Fibroblast of skin of right quadriceps (primary cell): ENCODE measurements at regions not wholly inside any gene's neighbourhood (a gene's known extent, or its start where the extent isn't known, plus 50 kb on each side); places are given as distances from the start of the nearest gene placed in this dataset.
A peak's percentile ranks its signal among the peaks of the same experiment; 100 is the strongest.

Experiments used
- DNase-seq: peaks from one replicate; pipeline ENCODE4 v3.0.0-alpha.2; 2013

GRCh38 chr1:220356981-220357850 is 85.0 kb upstream of the RAB3GAP2 start:
- DNase-seq, result no peak

DNA sequence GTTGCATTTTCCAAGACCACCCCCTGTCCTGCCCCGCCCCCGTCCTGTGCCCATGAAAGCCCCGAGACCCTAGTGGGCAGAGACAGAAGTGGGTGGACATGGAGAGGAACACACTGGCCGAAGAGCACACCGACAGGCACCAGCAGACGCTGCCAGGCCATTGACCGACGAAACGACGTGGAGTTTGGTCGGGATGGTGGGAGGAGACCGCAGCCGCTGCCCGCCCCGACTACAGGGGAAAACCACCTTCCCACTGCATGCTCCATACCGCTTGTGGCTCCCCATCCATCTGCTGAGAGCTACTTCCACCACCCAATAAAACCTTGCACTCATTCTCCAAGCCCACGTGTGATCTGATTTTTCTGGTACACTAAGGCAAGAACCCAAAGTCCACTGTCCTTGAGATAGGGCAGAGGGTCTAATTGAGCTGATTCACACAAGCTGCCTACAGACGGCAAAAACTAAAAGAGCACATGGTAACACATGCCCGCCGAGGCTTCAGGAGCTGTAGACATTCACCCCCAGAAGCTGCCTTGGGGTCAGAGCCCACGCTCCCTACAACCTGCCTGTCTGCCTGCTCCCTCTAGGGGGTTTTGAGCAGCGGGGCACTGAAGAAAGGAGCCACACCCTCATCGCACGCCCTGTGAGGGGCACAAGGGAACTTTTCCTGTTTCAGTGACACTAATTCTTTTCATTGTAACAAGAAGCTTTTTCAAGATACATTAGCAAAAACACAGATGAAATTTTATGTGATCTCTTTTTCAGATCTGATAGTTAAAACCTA is 81.2 kb upstream of the RAB3GAP2 start:
- DNase-seq, result no peak

- no peak for DNase-seq
Observed at GRCh38 chr1:220348211-220348610, 76.0 kb upstream of the RAB3GAP2 start.

DNA sequence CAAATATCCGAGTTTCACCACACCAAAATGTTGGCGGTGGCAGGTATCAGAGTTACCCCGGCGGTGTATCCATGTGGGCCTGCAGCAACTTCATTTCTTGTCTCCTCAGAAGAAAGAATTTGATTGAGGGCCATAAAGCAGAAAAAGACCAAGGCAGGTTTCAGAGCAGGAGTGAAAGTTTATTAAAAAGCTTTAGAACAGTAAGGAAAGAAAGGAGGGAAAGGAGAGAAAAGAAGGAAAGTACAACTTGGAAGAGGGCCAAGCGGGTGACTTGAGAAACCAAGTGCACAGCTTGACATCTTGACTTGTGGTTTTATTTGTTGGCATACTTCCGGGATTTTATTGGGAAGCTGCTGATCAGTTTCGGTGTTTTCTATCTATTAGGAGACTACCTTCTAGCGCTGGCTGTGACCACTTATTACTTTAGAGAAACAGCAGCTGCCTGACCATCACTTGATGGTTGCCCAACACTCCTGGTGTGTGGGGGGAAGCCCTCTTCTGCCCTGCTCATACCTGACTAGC is 75.5 kb upstream of the RAB3GAP2 start:
- no peak for DNase-seq

DNA sequence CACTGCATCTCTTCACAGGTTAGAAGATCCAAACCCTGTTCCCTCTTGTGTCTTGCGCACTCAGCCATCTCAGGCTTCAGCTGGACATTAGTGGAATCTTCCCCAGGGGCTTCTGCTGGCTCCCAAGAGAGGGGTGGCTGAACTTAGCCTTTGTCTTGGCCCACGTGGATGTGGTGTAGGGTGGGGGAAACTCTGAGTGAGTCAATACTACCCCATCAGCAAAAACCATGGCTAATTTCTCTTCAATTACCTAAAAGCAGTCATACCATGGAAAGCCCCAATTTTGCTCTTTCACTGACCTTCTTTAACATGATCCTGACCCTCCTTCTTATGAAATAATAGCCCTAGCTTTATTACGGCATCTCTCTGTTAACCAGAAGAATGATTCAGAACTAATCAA is 72.5 kb upstream of the RAB3GAP2 start:
- no peak for DNase-seq

- no peak for DNase-seq
Observed at GRCh38 chr1:220342853-220343252, 70.6 kb upstream of the RAB3GAP2 start.

DNA sequence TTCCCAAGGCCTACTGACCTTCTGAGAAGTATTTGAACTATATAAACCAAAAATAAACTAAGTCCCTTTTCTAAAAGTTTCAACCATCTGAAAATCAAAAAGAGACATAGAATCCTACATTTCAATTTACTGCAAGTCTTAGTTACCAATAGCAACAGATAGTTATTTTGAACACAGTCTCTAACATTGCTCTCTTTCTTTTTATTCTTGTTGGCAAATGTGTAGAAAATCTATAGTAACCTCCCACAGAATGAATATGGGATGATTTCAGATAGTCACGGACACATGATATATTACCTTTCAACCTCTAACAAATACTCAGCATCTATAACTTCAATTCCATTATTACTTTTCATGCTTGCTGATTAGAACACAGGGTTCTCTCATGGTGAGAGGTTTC is 68.9 kb upstream of the RAB3GAP2 start:
- DNase-seq, result no peak

DNA sequence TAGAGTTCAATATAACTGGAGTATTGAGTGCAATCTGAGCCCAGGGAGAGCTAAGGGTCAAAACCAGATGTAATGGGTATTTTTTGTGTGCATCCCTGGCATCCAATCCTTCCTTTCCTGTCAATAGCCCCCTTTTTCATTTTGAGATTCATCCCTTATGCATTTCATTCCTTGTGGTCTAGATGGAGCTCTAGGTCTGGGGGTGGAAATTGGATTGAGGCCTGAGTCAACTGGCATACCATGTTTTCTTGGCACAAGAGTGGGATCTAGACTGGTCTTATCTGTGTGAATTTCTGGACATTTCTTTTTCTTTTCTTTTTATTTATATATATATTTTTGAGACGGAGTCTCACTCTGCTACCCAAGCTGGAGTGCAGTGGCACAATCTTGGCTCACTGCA is 67.3 kb upstream of the RAB3GAP2 start:
- peak; percentile 7 for DNase-seq

GRCh38 chr1:220338759-220339158 is 66.5 kb upstream of the RAB3GAP2 start:
- DNase-seq, result no peak

DNA sequence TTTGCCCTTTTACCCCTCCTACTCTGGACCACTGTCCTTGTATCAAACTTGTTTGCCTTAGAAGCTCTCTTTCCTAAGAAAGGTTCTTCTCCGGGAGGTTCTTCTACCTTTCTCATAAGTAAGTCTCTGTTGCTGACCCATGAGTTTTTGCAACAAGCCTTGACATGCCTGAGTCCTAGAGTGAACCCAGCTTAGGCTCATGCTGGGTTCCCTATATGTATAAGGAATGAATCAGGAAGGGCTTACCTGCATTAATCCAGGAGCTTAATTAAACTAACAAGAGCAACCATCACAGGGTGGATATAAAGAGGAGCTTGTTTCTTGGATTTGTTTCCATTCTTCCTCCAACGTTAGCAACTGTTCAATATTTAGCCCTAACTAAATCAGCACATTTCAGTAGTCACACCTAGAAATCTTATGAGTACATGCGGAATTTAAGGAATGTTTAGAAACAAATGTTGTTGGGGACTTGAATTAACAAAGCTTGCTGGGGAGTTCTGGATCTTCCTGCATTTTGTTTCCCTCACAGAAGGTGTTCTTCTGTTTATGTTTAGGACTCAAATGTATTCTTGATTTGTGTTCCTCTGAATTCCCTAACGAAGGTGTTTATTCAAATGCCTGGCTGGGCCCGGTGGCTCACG is 64.3 kb upstream of the RAB3GAP2 start:
- no peak for DNase-seq

DNA sequence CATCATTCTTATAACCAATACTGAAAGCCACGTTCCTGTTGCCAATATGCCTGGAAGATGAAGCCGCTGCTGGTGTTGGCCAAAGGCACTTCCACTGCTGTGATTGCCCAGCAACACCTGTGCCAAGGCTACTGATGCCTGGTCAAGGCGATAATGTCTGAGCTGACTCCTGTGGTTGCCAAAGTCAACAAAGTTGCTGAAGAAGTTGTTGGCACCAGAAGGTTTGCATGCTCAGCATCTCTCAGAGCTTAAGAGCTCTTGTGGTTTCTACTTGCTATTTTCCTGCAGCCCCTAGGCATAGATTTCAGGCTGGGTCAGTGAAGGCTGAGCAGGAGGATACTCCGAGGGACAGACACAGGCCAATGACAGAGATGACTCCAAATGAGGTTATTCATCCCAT is 63.4 kb upstream of the RAB3GAP2 start:
- DNase-seq, result no peak

- DNase-seq, result no peak
Observed at GRCh38 chr1:220331318-220331717, 59.1 kb upstream of the RAB3GAP2 start.

- DNase-seq, result no peak
Observed at GRCh38 chr1:220330265-220330664, 58.0 kb upstream of the RAB3GAP2 start.

DNA sequence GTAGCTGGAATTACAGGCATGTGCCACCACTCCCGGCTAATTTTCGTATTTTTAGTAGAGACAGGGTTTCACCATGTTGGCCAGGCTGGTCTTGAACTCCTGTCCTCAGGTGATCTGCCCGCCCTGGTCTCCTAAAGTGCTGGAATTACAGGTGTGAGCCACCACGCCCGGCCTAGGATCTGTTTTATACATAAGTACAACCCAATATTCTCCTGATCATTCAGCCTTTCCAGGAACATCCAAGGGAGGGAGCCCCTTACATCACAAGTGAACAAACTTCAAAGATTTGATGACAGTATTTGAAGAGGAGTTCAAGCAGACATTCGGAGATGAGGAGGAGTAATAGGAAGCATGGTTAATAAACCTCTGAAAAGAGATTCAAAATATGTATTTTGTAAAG is 54.9 kb upstream of the RAB3GAP2 start:
- no peak for DNase-seq

- DNase-seq, result peak; percentile 44
Observed at GRCh38 chr1:220326578-220326977, 54.3 kb upstream of the RAB3GAP2 start.

- no peak for DNase-seq
Observed at GRCh38 chr1:220325306-220325995, 53.2 kb upstream of the RAB3GAP2 start.

DNA sequence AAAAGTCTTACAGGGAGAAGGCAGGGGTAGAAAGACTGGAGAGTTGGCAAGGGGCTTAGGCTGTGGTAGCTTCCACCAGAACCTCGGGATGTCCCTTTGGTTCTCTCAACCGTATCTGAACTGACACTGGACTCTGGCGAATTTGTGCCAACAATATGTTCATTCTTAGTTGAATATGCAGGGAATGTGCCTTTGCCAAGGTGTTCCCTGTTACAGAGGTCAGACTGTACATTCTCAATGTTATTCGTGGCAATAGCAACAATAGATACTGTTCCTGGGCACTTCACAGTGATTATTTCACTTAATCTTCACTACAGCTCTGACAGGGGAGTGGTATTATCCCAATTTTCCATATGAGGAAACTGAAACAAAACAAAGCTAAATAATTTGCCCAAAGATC is 51.5 kb upstream of the RAB3GAP2 start:
- no peak for DNase-seq

- DNase-seq, result no peak
Observed at GRCh38 chr1:220322570-220322969, 50.3 kb upstream of the RAB3GAP2 start.
